HCT116 (cell line): ENCODE measurements at regions not wholly inside any gene's neighbourhood (a gene's known extent, or its start where the extent isn't known, plus 50 kb on each side); places are given as distances from the start of the nearest gene placed in this dataset.
A peak's percentile ranks its signal among the peaks of the same experiment; 100 is the strongest.
"Not testable (repeated sequence)": the region's sequence is repeated elsewhere in the genome, so short reads cannot be mapped to it uniquely, and the experiment has no call there.

Experiments used
- ATAC-seq: fragments of 200-7000 bp; cut with Tn5 transposase; 2 replicates; pipeline ENCODE4 v1.9.1; 2020; ENCODE audit warnings: mild to moderate bottlenecking, moderate library complexity
- BruUV-seq: library from RNA; stranded (reverse); fragments of 400-500 nt; replicated peaks from 2 replicates; lab custom pipeline; 2021; lab: Mats Ljungman, UMichigan
- CTCF ChIA-PET: fragments of 300-600 bp; sonication (Branson Sonifier 250); formaldehyde crosslinking; loops from one replicate; lab custom pipeline; 2021; ENCODE audit warnings: antibody characterized with exemption; lab: Charles Lee
- POLR2A ChIA-PET: fragments of 300-600, 350-600 bp; sonication (Branson Sonifier 250); formaldehyde crosslinking; loops from one replicate; lab custom pipeline; 2021; ENCODE audit warnings: antibody characterized with exemption; lab: Charles Lee
- RAD21 ChIA-PET, 2 experiments: fragments of 300-600 bp; sonication (Branson Sonifier 250); formaldehyde crosslinking; loops; one replicate each; lab custom pipeline; 2023; ENCODE audit warnings: low total read pairs in 2 of 2; ENCODE audit not compliant: uncharacterized antibody in 2 of 2, unreplicated experiment in 2 of 2, low non-redundant PET in 1 of 2; lab: Charles Lee
- DNase-seq: peaks from one replicate; pipeline ENCODE4 v3.0.0-alpha.2; 2010; ENCODE audit warnings: low read depth, low spot score
- H2AFZ ChIP-seq: fragments of 200-600 bp; shearing (Covaris generic), sonication (generic); 2 replicates; pipeline ENCODE4 v1.6.1; 2017; ENCODE audit warnings: low read depth, mixed run types, mixed read lengths, antibody characterized with exemption, low read length; ENCODE audit not compliant: poor library complexity, severe bottlenecking
- H3K27ac ChIP-seq: 2 replicates; pipeline ENCODE4 v1.5.1; 2012; ENCODE audit warnings: low read depth, low read length
- H3K27me3 ChIP-seq: fragments of 200-600 bp; sonication (generic); 2 replicates; pipeline ENCODE4 v1.6.1; 2016; ENCODE audit warnings: mixed run types, low read length, mixed read lengths; ENCODE audit not compliant: insufficient read depth
- H3K36me3 ChIP-seq, 2 experiments: fragments of 200-500 bp in 1 of 2; fragments of 200-600 bp in 1 of 2; sonication (Bioruptor generic) in 1 of 2; sonication (generic) in 1 of 2; 2 replicates each; pipeline versions ENCODE4 v1.5.1 to v1.6.1; 2014 to 2016; ENCODE audit warnings: low read length in 2 of 2, inconsistent platforms in 1 of 2, mixed read lengths in 1 of 2, mixed run types in 1 of 2; ENCODE audit not compliant: insufficient read depth in 2 of 2, control insufficient read depth in 1 of 2
- H3K4me1 ChIP-seq, 2 experiments: fragments of 200-600 bp in 1 of 2; sonication (generic) in 1 of 2; 2 replicates each; pipeline versions ENCODE4 v1.5.1 to v1.6.1; 2012 to 2017; ENCODE audit warnings: low read length in 2 of 2, inconsistent platforms in 1 of 2, mild to moderate bottlenecking in 1 of 2, mixed read lengths in 1 of 2, mixed run types in 1 of 2, moderate library complexity in 1 of 2; ENCODE audit not compliant: insufficient read depth in 2 of 2, control insufficient read depth in 1 of 2
- H3K4me2 ChIP-seq: fragments of 200-600 bp; sonication (generic); 2 replicates; pipeline ENCODE4 v1.6.1; 2017; ENCODE audit warnings: mixed run types, low read length, mixed read lengths
- H3K4me3 ChIP-seq, 2 experiments: fragments of 200-600 bp in 1 of 2; sonication (generic) in 1 of 2; replicated peaks in 1 of 2; 2 replicates each; pipeline ENCODE4 v1.5.1; 2011 to 2016; ENCODE audit warnings: low read length in 2 of 2, control low read depth in 1 of 2, low read depth in 1 of 2, mild to moderate bottlenecking in 1 of 2, mixed read lengths in 1 of 2, mixed run types in 1 of 2
- H3K79me2 ChIP-seq: fragments of 200-600 bp; sonication (generic); 2 replicates; pipeline ENCODE4 v1.6.1; 2017; ENCODE audit warnings: mild to moderate bottlenecking, mixed run types, low read length, moderate library complexity, mixed read lengths; ENCODE audit not compliant: insufficient read depth
- H3K9ac ChIP-seq: fragments of 200-600 bp; sonication (generic); 2 replicates; pipeline ENCODE4 v1.6.1; 2016; ENCODE audit warnings: low read length, mixed read lengths
- H3K9me2 ChIP-seq: fragments of 200-600 bp; sonication (generic), shearing (Covaris generic); 2 replicates; pipeline ENCODE4 v1.6.1; 2017; ENCODE audit warnings: mixed run types, mild to moderate bottlenecking, moderate library complexity; ENCODE audit not compliant: insufficient read depth
- H3K9me3 ChIP-seq, 2 experiments: fragments of 200-500 bp in 1 of 2; fragments of 200-600 bp in 1 of 2; sonication (Bioruptor generic) in 1 of 2; sonication (generic) in 1 of 2; 2 replicates each; pipeline ENCODE4 v1.6.1; 2014 to 2017; ENCODE audit warnings: low read length in 2 of 2, mixed read lengths in 2 of 2, inconsistent platforms in 1 of 2, low read depth in 1 of 2, mild to moderate bottlenecking in 1 of 2, mixed run types in 1 of 2, moderate library complexity in 1 of 2; ENCODE audit not compliant: control insufficient read depth in 1 of 2, insufficient read depth in 1 of 2
- H4K20me1 ChIP-seq: fragments of 200-600 bp; sonication (generic), shearing (Covaris generic); 2 replicates; pipeline ENCODE4 v1.6.1; 2017; ENCODE audit warnings: mixed run types, mild to moderate bottlenecking, moderate library complexity; ENCODE audit not compliant: insufficient read depth
- CBX3 ChIP-seq: IDR thresholded peaks from 2 replicates; pipeline ENCODE4 v1.6.1; 2012; ENCODE audit warnings: low read depth
- CEBPB ChIP-seq: IDR thresholded peaks from 2 replicates; pipeline ENCODE4 v1.6.1; 2012; ENCODE audit warnings: low read depth
- EGR1 ChIP-seq: IDR thresholded peaks from 2 replicates; pipeline ENCODE4 v1.6.1; 2012; ENCODE audit warnings: low read depth
- POLR2A ChIP-seq: IDR thresholded peaks from 2 replicates; pipeline ENCODE4 v1.7.0; 2011; ENCODE audit warnings: borderline replicate concordance; ENCODE audit not compliant: insufficient read depth, insufficient read length; ENCODE audit errors: extremely low read depth
- POLR2AphosphoS5 ChIP-seq: IDR thresholded peaks from 2 replicates; pipeline ENCODE4 v1.6.1; 2011; ENCODE audit warnings: mild to moderate bottlenecking, low read depth, low read length, moderate library complexity
- SIN3A ChIP-seq: IDR thresholded peaks from 2 replicates; pipeline ENCODE4 v1.6.1; 2012; ENCODE audit warnings: low read depth
- YY1 ChIP-seq: IDR thresholded peaks from 2 replicates; pipeline ENCODE4 v1.6.1; 2011; ENCODE audit warnings: low read length, low read depth, moderate library complexity, mild to moderate bottlenecking; ENCODE audit not compliant: insufficient replicate concordance; ENCODE audit errors: extremely low read depth
- ZFX ChIP-seq: fragments of 450-650 bp; IDR thresholded peaks from 2 replicates; pipeline ENCODE4 v1.6.1; 2017
- ZNF274 ChIP-seq: fragments of 200-500 bp; sonication (Bioruptor generic); IDR thresholded peaks from 2 replicates; pipeline ENCODE4 v1.6.1; 2014; ENCODE audit warnings: mild to moderate bottlenecking, low read depth, low read length, inconsistent platforms
- intact Hi-C: fragments of 100-400 bp; cut with micrococcal nuclease; formaldehyde crosslinking; loops from 2 replicates; pipeline ENCODE4 v1.10.0; 2022
- TF ChIP-seq, protein P1 (sequence below), 3 experiments: fragments of 200-600 bp in 1 of 3; sonication (generic) in 1 of 3; IDR thresholded peaks in 2 of 3; conservative IDR thresholded peaks in 1 of 3; 2 replicates each; pipeline ENCODE4 v1.5.1; 2012 to 2017; ENCODE audit warnings: low read depth in 2 of 3, low read length in 2 of 3, antibody characterized with exemption in 1 of 3, borderline replicate concordance in 1 of 3, control low read depth in 1 of 3, mild to moderate bottlenecking in 1 of 3, mixed read lengths in 1 of 3, mixed run types in 1 of 3, moderate library complexity in 1 of 3; ENCODE audit not compliant: insufficient read depth in 1 of 3
- TF ChIP-seq, protein P2 (sequence below): IDR thresholded peaks from 2 replicates; pipeline ENCODE4 v1.6.1; 2012

DNA sequence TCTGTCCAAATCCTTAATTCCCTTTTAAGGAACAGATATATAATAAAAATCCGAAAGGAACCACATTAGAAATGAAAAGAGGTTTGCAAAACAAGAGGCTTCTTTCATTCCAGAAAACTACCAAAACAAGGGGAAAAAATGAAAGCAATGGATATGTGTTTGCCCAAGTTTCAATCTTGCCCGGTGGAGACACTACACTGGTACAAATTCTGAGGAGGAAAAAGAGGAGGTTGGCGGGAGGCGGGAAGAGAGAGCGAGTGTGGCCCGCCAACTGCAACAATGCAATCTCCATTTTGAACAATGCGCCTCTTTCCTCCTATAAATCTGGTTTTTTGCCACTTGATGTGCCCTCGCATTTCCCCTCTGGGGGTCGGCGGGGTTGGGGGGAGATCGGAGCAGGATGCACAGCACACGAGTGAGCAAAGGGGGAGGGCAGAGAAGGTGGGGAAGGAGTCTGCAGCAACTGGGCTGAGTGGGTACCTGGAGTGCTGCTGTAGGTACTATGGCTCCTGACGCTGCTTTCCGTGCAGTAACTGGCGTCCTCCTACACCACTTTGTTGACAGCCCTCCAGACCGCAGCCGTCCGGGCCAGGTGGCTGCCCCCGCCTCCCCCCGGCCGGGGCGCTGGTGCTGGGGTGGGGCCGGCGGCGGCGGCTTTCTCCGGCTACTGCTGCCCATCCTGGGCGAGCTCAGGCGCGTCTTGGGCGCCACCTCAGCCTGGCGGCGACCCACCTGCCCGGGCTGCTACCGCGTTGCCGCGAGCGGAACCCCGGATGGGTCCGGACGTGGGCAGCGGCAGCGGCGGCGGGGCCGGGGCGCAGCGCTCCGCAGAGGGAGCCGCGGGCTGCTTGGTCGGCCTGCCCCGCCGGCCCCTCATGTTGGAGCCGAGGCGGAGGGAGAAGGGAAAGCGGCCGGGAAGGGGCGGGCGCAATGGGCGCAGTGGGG, 93.8 kb upstream of the PLEKHM1 start (continued):
- TF ChIP-seq CBX3, result no peak
- no peak for TF ChIP-seq YY1
- TF ChIP-seq ZNF274, result no peak
- TF ChIP-seq EGR1, result 0 out of 2 replicates have a peak, but pooled peaks have one; percentile 15
- TF ChIP-seq CEBPB, result no peak
- TF ChIP-seq, all 23 proteins: peak for 5

DNA sequence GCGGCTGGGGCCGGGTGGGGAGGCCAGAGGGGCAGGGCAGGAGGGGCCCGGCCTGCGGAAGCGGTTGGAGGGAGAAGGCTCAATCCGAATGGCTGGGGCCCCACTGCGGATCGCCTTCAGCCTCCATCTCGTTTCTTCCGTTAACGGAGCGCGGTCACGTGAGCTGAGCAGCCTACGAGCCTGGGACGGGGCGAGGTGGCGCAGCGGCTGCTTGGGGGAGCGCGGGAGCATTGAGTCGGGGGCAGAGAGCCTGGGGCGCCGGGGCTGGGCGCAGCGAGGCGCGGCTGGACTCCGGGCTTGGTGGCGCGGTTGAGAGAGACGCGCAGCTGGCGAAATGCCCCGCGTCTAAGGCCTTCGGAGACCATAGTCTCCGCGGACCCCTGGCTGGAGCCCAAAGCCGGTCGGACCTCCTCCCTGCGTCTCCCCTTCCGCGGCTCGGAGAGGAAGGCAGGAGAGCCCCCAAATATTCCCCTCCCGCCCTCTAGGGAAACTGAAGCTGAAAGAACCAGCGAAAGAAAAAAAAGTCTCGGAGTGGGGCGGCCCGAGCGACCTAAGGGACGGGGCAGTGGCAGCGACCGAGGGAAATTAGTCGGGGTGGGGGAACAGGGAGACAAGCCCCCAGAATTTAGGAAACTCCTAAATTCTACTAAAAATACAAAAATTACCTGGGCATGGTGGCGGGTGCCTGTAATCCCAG, 94.7 kb upstream of the PLEKHM1 start:
- TF ChIP-seq, protein P1, sequence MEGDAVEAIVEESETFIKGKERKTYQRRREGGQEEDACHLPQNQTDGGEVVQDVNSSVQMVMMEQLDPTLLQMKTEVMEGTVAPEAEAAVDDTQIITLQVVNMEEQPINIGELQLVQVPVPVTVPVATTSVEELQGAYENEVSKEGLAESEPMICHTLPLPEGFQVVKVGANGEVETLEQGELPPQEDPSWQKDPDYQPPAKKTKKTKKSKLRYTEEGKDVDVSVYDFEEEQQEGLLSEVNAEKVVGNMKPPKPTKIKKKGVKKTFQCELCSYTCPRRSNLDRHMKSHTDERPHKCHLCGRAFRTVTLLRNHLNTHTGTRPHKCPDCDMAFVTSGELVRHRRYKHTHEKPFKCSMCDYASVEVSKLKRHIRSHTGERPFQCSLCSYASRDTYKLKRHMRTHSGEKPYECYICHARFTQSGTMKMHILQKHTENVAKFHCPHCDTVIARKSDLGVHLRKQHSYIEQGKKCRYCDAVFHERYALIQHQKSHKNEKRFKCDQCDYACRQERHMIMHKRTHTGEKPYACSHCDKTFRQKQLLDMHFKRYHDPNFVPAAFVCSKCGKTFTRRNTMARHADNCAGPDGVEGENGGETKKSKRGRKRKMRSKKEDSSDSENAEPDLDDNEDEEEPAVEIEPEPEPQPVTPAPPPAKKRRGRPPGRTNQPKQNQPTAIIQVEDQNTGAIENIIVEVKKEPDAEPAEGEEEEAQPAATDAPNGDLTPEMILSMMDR (IDR thresholded peaks at IDR 0.05 in 2 of 3, conservative IDR thresholded peaks at IDR 0.05 in 1 of 3; ENCODE audit: borderline replicate concordance in 1 of 3, insufficient read depth in 1 of 3, low read depth in 2 of 3, low read length in 2 of 3), result peak in 2 of 3 experiments; percentile 28 to 34; a peak in 3 of 6 replicates
- peak; percentile 55; the same call in 1 of the 2 replicates for TF ChIP-seq CBX3
- peak; percentile 76 for TF ChIP-seq POLR2AphosphoS5
- TF ChIP-seq YY1, result peak; percentile 85
- peak; percentile 80; the same call in 1 of the 2 replicates for TF ChIP-seq SIN3A
- TF ChIP-seq, protein P2, sequence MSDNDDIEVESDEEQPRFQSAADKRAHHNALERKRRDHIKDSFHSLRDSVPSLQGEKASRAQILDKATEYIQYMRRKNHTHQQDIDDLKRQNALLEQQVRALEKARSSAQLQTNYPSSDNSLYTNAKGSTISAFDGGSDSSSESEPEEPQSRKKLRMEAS, result peak; percentile 70
- peak; percentile 61; the same call in 1 of the 2 replicates for TF ChIP-seq ZFX
- TF ChIP-seq POLR2A, result peak; percentile 37
- ATAC-seq, result peak; percentile 76
- intact Hi-C loops, result loop anchor here (2.0 kb wide), 1 partner anchor 156 kb away; no protein-coding TSS in a partner anchor
- DNase-seq, result peak; percentile 67
- peak overlapping the region; percentile 90 for H3K27ac ChIP-seq
- POLR2A ChIA-PET, H4K20me1 ChIP-seq, H3K36me3 ChIP-seq, H3K27me3 ChIP-seq, H3K9me3 ChIP-seq, H3K9me2 ChIP-seq, H2AFZ ChIP-seq: not testable (repeated sequence)
- CTCF ChIA-PET, result interaction anchor here (1.1 to 1.5 kb wide), 2 partner anchors 608 to 676 kb away, joined by 3 to 10 read pairs; partner anchors contain the start of gene KANSL1
- peaks cover 44% of the 10 kb centered on the region for H3K79me2 ChIP-seq
- BruUV-seq, result TSS peak; percentile 69
- H3K4me2 ChIP-seq, result peak overlapping the region; percentile 78
- H3K4me3 ChIP-seq, result peak overlapping the region; percentile 54 to 66
- peaks cover 10 to 24% of the 10 kb centered on the region in 2 experiments; a peak in 3 of 4 replicates for H3K4me1 ChIP-seq
- H3K9ac ChIP-seq, result peak overlapping the region; percentile 73
- RAD21 ChIA-PET, result interaction anchor here in 1 of 2 experiments (0.7 kb wide), 1 partner anchor 160 kb away, joined by 3 read pairs; no protein-coding TSS in a partner anchor
